ENCODE measurements at regions not wholly inside any gene's neighbourhood (a gene's known extent, or its start where the extent isn't known, plus 50 kb on each side); places are given as distances from the start of the nearest gene placed in this dataset.

GRCh38 chr12:91633206-91633605 is 450.6 kb upstream of the DCN start:
- no peak for TF ChIP-seq CTCF (IDR thresholded peaks at IDR 0.05; ENCODE audit: control insufficient read depth, extremely low read depth, insufficient read depth)
- no peak for DNase-seq (ENCODE audit: low read depth)
- H3K4me3 ChIP-seq (ENCODE audit: low read depth, low read length) = no peak overlapping the region

GRCh38 chr12:91632042-91632786 is 449.6 kb upstream of the DCN start:
- TF ChIP-seq CTCF (IDR thresholded peaks at IDR 0.05; ENCODE audit: control insufficient read depth, extremely low read depth, insufficient read depth) = no peak
- H3K4me3 ChIP-seq (ENCODE audit: low read depth, low read length) = no peak overlapping the region

GRCh38 chr12:91630596-91631293 is 448.1 kb upstream of the DCN start:
- no peak for DNase-seq (ENCODE audit: low read depth)
- H3K4me3 ChIP-seq (ENCODE audit: low read depth, low read length) = no peak overlapping the region
- no peak for TF ChIP-seq CTCF (IDR thresholded peaks at IDR 0.05; ENCODE audit: control insufficient read depth, extremely low read depth, insufficient read depth)

More at GRCh38 chr12:91632042-91632786, 449.6 kb upstream of the DCN start:
- DNase-seq (ENCODE audit: low read depth) = no peak

GRCh38 chr12:91630083-91630482 is 447.5 kb upstream of the DCN start:
- H3K4me3 ChIP-seq (ENCODE audit: low read depth, low read length) = no peak overlapping the region
- no peak for TF ChIP-seq CTCF (IDR thresholded peaks at IDR 0.05; ENCODE audit: control insufficient read depth, extremely low read depth, insufficient read depth)
- DNase-seq (ENCODE audit: low read depth) = no peak

- no peak overlapping the region for H3K4me3 ChIP-seq (ENCODE audit: low read depth, low read length)
- TF ChIP-seq CTCF (IDR thresholded peaks at IDR 0.05; ENCODE audit: control insufficient read depth, extremely low read depth, insufficient read depth) = no peak
- DNase-seq (ENCODE audit: low read depth) = no peak
Observed at GRCh38 chr12:91629440-91629839, 446.8 kb upstream of the DCN start.

GRCh38 chr12:91628656-91629055 is 446.0 kb upstream of the DCN start:
- no peak overlapping the region for H3K4me3 ChIP-seq (ENCODE audit: low read depth, low read length)
- no peak for DNase-seq (ENCODE audit: low read depth)
- no peak for TF ChIP-seq CTCF (IDR thresholded peaks at IDR 0.05; ENCODE audit: control insufficient read depth, extremely low read depth, insufficient read depth)
